ENCODE measurements at regions not wholly inside any gene's neighbourhood (a gene's known extent, or its start where the extent isn't known, plus 50 kb on each side); places are given as distances from the start of the nearest gene placed in this dataset.

- TF ChIP-seq GATA2 (IDR thresholded peaks at IDR 0.05; ENCODE audit: low read depth, low read length) (no peak), GATA3 (IDR thresholded peaks at IDR 0.05; ENCODE audit: low read depth, low read length) (no peak)
Observed at GRCh38 chr3:43190670-43191069, 84.8 kb upstream of the POMGNT2 start.

Measured in SH-SY5Y (cell line).